WERI-Rb-1 (cell line): ENCODE measurements at regions not wholly inside any gene's neighbourhood (a gene's known extent, or its start where the extent isn't known, plus 50 kb on each side); places are given as distances from the start of the nearest gene placed in this dataset.

Experiments
- DNase-seq: peaks from one replicate; pipeline ENCODE4 v3.0.0-alpha.2; 2020
- H3K27ac ChIP-seq: fragments of 250-450 bp; sonication (Bioruptor Pico); 2 replicates; pipeline ENCODE4 v1.5.1; 2020; ENCODE audit warnings: mild to moderate bottlenecking, moderate library complexity
- H3K27me3 ChIP-seq: fragments of 250-450 bp; sonication (Bioruptor Pico); 2 replicates; pipeline ENCODE4 v1.5.1; 2021; ENCODE audit warnings: mild to moderate bottlenecking, low read depth, moderate library complexity; ENCODE audit not compliant: insufficient read depth, severe bottlenecking
- H3K36me3 ChIP-seq: fragments of 250-450 bp; sonication (Bioruptor Pico); 2 replicates; pipeline ENCODE4 v1.5.1; 2020; ENCODE audit warnings: mild to moderate bottlenecking, moderate library complexity
- H3K4me3 ChIP-seq: 2 replicates; pipeline ENCODE4 v1.5.1; 2011; ENCODE audit warnings: low read depth, mild to moderate bottlenecking, control low read depth, low read length
- H3K9me3 ChIP-seq: fragments of 250-450 bp; sonication (Bioruptor Pico); 2 replicates; pipeline ENCODE4 v1.5.1; 2021; ENCODE audit warnings: mild to moderate bottlenecking, moderate library complexity; ENCODE audit not compliant: severe bottlenecking
- CTCF ChIP-seq: IDR thresholded peaks from 2 replicates; pipeline ENCODE4 v1.5.1; 2011; ENCODE audit warnings: low read depth, mild to moderate bottlenecking, control low read depth, inconsistent platforms, low read length

GRCh38 chr6:94065707-94066337 is 646.5 kb upstream of the EPHA7 start:
- no peak for DNase-seq
- Histone ChIP-seq H3K4me3 (no peak overlapping the region), H3K36me3 (no peaks in the 10 kb centered on the region), H3K27ac (no peak overlapping the region), H3K27me3 (no peaks in the 10 kb centered on the region), H3K9me3 (no peaks in the 10 kb centered on the region)
- TF ChIP-seq CTCF: no peak

GRCh38 chr6:94052749-94053148 is 633.4 kb upstream of the EPHA7 start:
- Histone ChIP-seq H3K9me3 (no peaks in the 10 kb centered on the region), H3K36me3 (no peaks in the 10 kb centered on the region), H3K4me3 (no peak overlapping the region), H3K27ac (no peak overlapping the region), H3K27me3 (no peaks in the 10 kb centered on the region)
- DNase-seq: no peak
- 0 out of 2 replicates have a peak, but pooled peaks have one; percentile 5 for TF ChIP-seq CTCF

GRCh38 chr6:94050515-94050914 is 631.2 kb upstream of the EPHA7 start:
- no peak for DNase-seq
- H3K4me3 ChIP-seq: no peak overlapping the region
- H3K27me3 ChIP-seq: no peaks in the 10 kb centered on the region
- no peaks in the 10 kb centered on the region for H3K9me3 ChIP-seq
- TF ChIP-seq CTCF: no peak
- no peak overlapping the region for H3K27ac ChIP-seq
- H3K36me3 ChIP-seq: no peaks in the 10 kb centered on the region

- no peaks in the 10 kb centered on the region for H3K9me3 ChIP-seq
- TF ChIP-seq CTCF: no peak
- H3K36me3 ChIP-seq: no peaks in the 10 kb centered on the region
- no peak overlapping the region for H3K4me3 ChIP-seq
- no peak for DNase-seq
- no peak overlapping the region for H3K27ac ChIP-seq
- no peaks in the 10 kb centered on the region for H3K27me3 ChIP-seq
These were observed 629.6 kb upstream of the EPHA7 start for GRCh38 chr6:94049001-94049400.

- no peak for TF ChIP-seq CTCF
- Histone ChIP-seq H3K27ac (no peak overlapping the region), H3K27me3 (no peaks in the 10 kb centered on the region), H3K4me3 (no peak overlapping the region), H3K9me3 (no peaks in the 10 kb centered on the region), H3K36me3 (no peaks in the 10 kb centered on the region)
- no peak for DNase-seq
These were observed 625.9 kb upstream of the EPHA7 start for GRCh38 chr6:94045099-94045829.
